ENCODE measurements at regions not wholly inside any gene's neighbourhood (a gene's known extent, or its start where the extent isn't known, plus 50 kb on each side); places are given as distances from the start of the nearest gene placed in this dataset.
"Not testable (repeated sequence)": the region's sequence is repeated elsewhere in the genome, so short reads cannot be mapped to it uniquely, and the experiment has no call there.

GRCh38 chr11:91563176-91563575 lies 661.4 kb upstream of the FAT3 start:
- no peak for DNase-seq (ENCODE audit: low spot score in 2 of 2)
- H3K4me3 ChIP-seq, result no peak overlapping the region
- H3K36me3 ChIP-seq (replicated peaks), result no peaks in the 10 kb centered on the region
- H3K4me1 ChIP-seq, result no peaks in the 10 kb centered on the region
- H3K9me3 ChIP-seq, result no peaks in the 10 kb centered on the region
- no peaks in the 10 kb centered on the region for H3K27me3 ChIP-seq (ENCODE audit: low read depth)
- in situ Hi-C loops (cut with MboI; ENCODE audit: low sequenced_read_pairs), result no loop called here

GRCh38 chr11:91560434-91560833 lies 664.2 kb upstream of the FAT3 start:
- Histone ChIP-seq H3K4me1 (no peaks in the 10 kb centered on the region), H3K4me3 (no peak overlapping the region), H3K36me3 (replicated peaks) (no peaks in the 10 kb centered on the region), H3K9me3 (no peaks in the 10 kb centered on the region), H3K27me3 (ENCODE audit: low read depth) (no peaks in the 10 kb centered on the region)
- DNase-seq (ENCODE audit: low spot score in 2 of 2), result no peak
- in situ Hi-C loops (cut with MboI; ENCODE audit: low sequenced_read_pairs), result no loop called here

GRCh38 chr11:91538065-91538464 lies 686.6 kb upstream of the FAT3 start:
- H3K9me3 ChIP-seq, result no peaks in the 10 kb centered on the region
- in situ Hi-C loops (cut with MboI; ENCODE audit: low sequenced_read_pairs), result no loop called here
- H3K4me1 ChIP-seq, result no peaks in the 10 kb centered on the region
- H3K4me3 ChIP-seq, result no peak overlapping the region
- no peaks in the 10 kb centered on the region for H3K27me3 ChIP-seq (ENCODE audit: low read depth)
- no peaks in the 10 kb centered on the region for H3K36me3 ChIP-seq (replicated peaks)
- no peak for DNase-seq (ENCODE audit: low spot score in 2 of 2)

- no peak for DNase-seq (ENCODE audit: low spot score in 2 of 2)
- Histone ChIP-seq H3K36me3 (replicated peaks) (no peaks in the 10 kb centered on the region), H3K27me3 (ENCODE audit: low read depth) (0 out of 2 replicates have a peak, but pooled peaks cover 2% of the 10 kb centered on the region), H3K4me3 (no peak overlapping the region), H3K9me3 (no peaks in the 10 kb centered on the region), H3K4me1 (no peaks in the 10 kb centered on the region)
- in situ Hi-C loops (cut with MboI; ENCODE audit: low sequenced_read_pairs), result no loop called here
Observed at GRCh38 chr11:91536366-91536765, 688.3 kb upstream of the FAT3 start.

GRCh38 chr11:91528965-91529364 lies 695.7 kb upstream of the FAT3 start:
- in situ Hi-C loops (cut with MboI; ENCODE audit: low sequenced_read_pairs), result no loop called here

GRCh38 chr11:91527380-91528030 lies 697.1 kb upstream of the FAT3 start:
- H3K9me3 ChIP-seq, result no peaks in the 10 kb centered on the region
- in situ Hi-C loops (cut with MboI; ENCODE audit: low sequenced_read_pairs), result no loop called here
- H3K4me1 ChIP-seq, result no peaks in the 10 kb centered on the region
- H3K36me3 ChIP-seq (replicated peaks), result no peaks in the 10 kb centered on the region
- H3K4me3 ChIP-seq, result no peak overlapping the region
- no peaks in the 10 kb centered on the region for H3K27me3 ChIP-seq (ENCODE audit: low read depth)
- DNase-seq (ENCODE audit: low spot score in 2 of 2), result no peak

More at GRCh38 chr11:91528965-91529364, 695.7 kb upstream of the FAT3 start:
- DNase-seq (ENCODE audit: low spot score in 2 of 2), result no peak
- Histone ChIP-seq H3K27me3 (ENCODE audit: low read depth) (0 out of 2 replicates have a peak, but pooled peaks cover 2% of the 10 kb centered on the region), H3K4me3 (no peak overlapping the region), H3K36me3 (replicated peaks) (no peaks in the 10 kb centered on the region), H3K9me3 (no peaks in the 10 kb centered on the region), H3K4me1 (no peaks in the 10 kb centered on the region)

GRCh38 chr11:91513734-91514133 lies 710.9 kb upstream of the FAT3 start:
- no peaks in the 10 kb centered on the region for H3K4me1 ChIP-seq
- in situ Hi-C loops (cut with MboI; ENCODE audit: low sequenced_read_pairs), result no loop called here
- no peaks in the 10 kb centered on the region for H3K9me3 ChIP-seq
- H3K36me3 ChIP-seq (replicated peaks), result no peaks in the 10 kb centered on the region
- DNase-seq (ENCODE audit: low spot score in 2 of 2), result no peak
- no peak overlapping the region for H3K4me3 ChIP-seq
- H3K27me3 ChIP-seq (ENCODE audit: low read depth), result no peaks in the 10 kb centered on the region

GRCh38 chr11:91497847-91498246 lies 726.8 kb upstream of the FAT3 start:
- no peaks in the 10 kb centered on the region for H3K27me3 ChIP-seq (ENCODE audit: low read depth)

GRCh38 chr11:91495837-91496236 lies 728.8 kb upstream of the FAT3 start:
- Histone ChIP-seq H3K4me3 (no peak overlapping the region), H3K36me3 (replicated peaks) (no peaks in the 10 kb centered on the region), H3K9me3 (no peaks in the 10 kb centered on the region), H3K4me1 (no peaks in the 10 kb centered on the region), H3K27me3 (ENCODE audit: low read depth) (no peaks in the 10 kb centered on the region)
- in situ Hi-C loops (cut with MboI; ENCODE audit: low sequenced_read_pairs), result no loop called here
- DNase-seq (ENCODE audit: low spot score in 2 of 2), result no peak

More at GRCh38 chr11:91497847-91498246, 726.8 kb upstream of the FAT3 start:
- in situ Hi-C loops (cut with MboI; ENCODE audit: low sequenced_read_pairs), result no loop called here
- no peak for DNase-seq (ENCODE audit: low spot score in 2 of 2)
- no peaks in the 10 kb centered on the region for H3K36me3 ChIP-seq (replicated peaks)
- H3K9me3 ChIP-seq, result no peaks in the 10 kb centered on the region
- no peak overlapping the region for H3K4me3 ChIP-seq
- H3K4me1 ChIP-seq, result no peaks in the 10 kb centered on the region

GRCh38 chr11:91489989-91490388 lies 734.6 kb upstream of the FAT3 start:
- Histone ChIP-seq H3K36me3 (replicated peaks) (no peaks in the 10 kb centered on the region), H3K4me3 (no peak overlapping the region), H3K27me3 (ENCODE audit: low read depth) (no peaks in the 10 kb centered on the region), H3K9me3 (no peaks in the 10 kb centered on the region), H3K4me1 (no peaks in the 10 kb centered on the region)
- DNase-seq (ENCODE audit: low spot score in 2 of 2), result no peak
- in situ Hi-C loops (cut with MboI; ENCODE audit: low sequenced_read_pairs), result no loop called here

- in situ Hi-C loops (cut with MboI; ENCODE audit: low sequenced_read_pairs); H3K4me3 ChIP-seq; H3K4me1 ChIP-seq; H3K9me3 ChIP-seq; H3K36me3 ChIP-seq (replicated peaks); DNase-seq (ENCODE audit: low spot score in 2 of 2); H3K27me3 ChIP-seq (ENCODE audit: low read depth): not testable (repeated sequence)
Observed at GRCh38 chr11:91483956-91484355, 740.7 kb upstream of the FAT3 start.

- H3K9me3 ChIP-seq; in situ Hi-C loops (cut with MboI; ENCODE audit: low sequenced_read_pairs); H3K27me3 ChIP-seq (ENCODE audit: low read depth); H3K4me1 ChIP-seq; DNase-seq (ENCODE audit: low spot score in 2 of 2); H3K36me3 ChIP-seq (replicated peaks); H3K4me3 ChIP-seq: not testable (repeated sequence)
Observed at GRCh38 chr11:91481875-91482274, 742.7 kb upstream of the FAT3 start.

- in situ Hi-C loops (cut with MboI; ENCODE audit: low sequenced_read_pairs), result no loop called here
Observed at GRCh38 chr11:91470656-91471055, 754.0 kb upstream of the FAT3 start.

GRCh38 chr11:91459840-91460239 lies 764.8 kb upstream of the FAT3 start:
- in situ Hi-C loops (cut with MboI; ENCODE audit: low sequenced_read_pairs), result no loop called here
- H3K36me3 ChIP-seq (replicated peaks), result no peaks in the 10 kb centered on the region
- no peak overlapping the region for H3K4me3 ChIP-seq
- DNase-seq (ENCODE audit: low spot score in 2 of 2), result no peak
- no peaks in the 10 kb centered on the region for H3K27me3 ChIP-seq (ENCODE audit: low read depth)
- no peaks in the 10 kb centered on the region for H3K4me1 ChIP-seq
- H3K9me3 ChIP-seq, result no peaks in the 10 kb centered on the region

More at GRCh38 chr11:91470656-91471055, 754.0 kb upstream of the FAT3 start:
- no peak for DNase-seq (ENCODE audit: low spot score in 2 of 2)
- Histone ChIP-seq H3K4me1 (no peaks in the 10 kb centered on the region), H3K27me3 (ENCODE audit: low read depth) (no peaks in the 10 kb centered on the region), H3K4me3 (no peak overlapping the region), H3K9me3 (no peaks in the 10 kb centered on the region), H3K36me3 (replicated peaks) (no peaks in the 10 kb centered on the region)

- no peaks in the 10 kb centered on the region for H3K36me3 ChIP-seq (replicated peaks)
- no peak overlapping the region for H3K4me3 ChIP-seq
- in situ Hi-C loops (cut with MboI; ENCODE audit: low sequenced_read_pairs), result no loop called here
- H3K4me1 ChIP-seq, result no peaks in the 10 kb centered on the region
- H3K27me3 ChIP-seq (ENCODE audit: low read depth), result no peaks in the 10 kb centered on the region
- no peaks in the 10 kb centered on the region for H3K9me3 ChIP-seq
- no peak for DNase-seq (ENCODE audit: low spot score in 2 of 2)
Observed at GRCh38 chr11:91446267-91446666, 778.4 kb upstream of the FAT3 start.

Data from HAP-1 (cell line).